T-helper 9 cell (primary cell): ENCODE measurements at regions not wholly inside any gene's neighbourhood (a gene's known extent, or its start where the extent isn't known, plus 50 kb on each side); places are given as distances from the start of the nearest gene placed in this dataset.

ENCODE experiments used
- DNase-seq: peaks from one replicate; pipeline ENCODE4 v3.0.0-alpha.2; 2020

GRCh38 chr10:88209837-88210561, 346.6 kb downstream of the PTEN start:
- DNase-seq, result no peak

DNA sequence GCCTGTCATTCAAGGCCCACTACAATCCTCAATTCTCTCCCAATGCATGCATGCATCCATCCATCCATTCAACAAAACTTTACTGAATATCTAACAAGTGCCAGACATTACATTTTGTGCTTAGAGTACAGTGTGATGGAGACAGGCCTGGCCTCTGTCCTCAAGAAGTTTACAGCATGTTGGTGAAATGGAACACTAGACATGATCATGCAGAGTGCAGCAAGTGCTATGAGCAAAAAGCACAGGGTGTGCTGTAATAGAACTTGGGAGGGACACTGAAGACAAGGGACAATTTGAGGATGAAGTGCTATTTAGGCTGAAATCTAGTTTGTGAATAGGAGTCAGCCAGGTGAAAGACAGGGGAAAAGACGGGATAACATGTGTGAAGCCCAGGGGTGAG, 347.8 kb downstream of the PTEN start:
- DNase-seq, result no peak

DNA sequence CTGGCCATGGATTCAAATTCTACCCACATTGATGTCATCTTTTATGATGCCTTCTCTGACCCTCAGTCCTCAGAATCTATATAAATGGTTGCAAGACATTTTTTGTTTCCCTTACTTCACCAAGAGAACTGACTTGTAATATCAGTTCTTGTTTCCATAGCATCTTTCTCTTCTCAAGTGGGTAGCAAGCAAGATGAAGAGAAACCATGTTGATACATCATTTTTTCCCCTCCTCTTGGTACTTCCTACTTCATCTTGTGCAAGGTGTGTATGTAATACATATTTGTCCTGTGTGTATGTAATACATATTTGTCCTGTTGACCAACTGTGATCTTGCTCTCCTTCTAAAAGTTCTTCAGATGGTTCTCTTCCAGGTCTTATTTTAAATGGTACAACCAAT, 348.6 kb downstream of the PTEN start:
- no peak for DNase-seq

DNA sequence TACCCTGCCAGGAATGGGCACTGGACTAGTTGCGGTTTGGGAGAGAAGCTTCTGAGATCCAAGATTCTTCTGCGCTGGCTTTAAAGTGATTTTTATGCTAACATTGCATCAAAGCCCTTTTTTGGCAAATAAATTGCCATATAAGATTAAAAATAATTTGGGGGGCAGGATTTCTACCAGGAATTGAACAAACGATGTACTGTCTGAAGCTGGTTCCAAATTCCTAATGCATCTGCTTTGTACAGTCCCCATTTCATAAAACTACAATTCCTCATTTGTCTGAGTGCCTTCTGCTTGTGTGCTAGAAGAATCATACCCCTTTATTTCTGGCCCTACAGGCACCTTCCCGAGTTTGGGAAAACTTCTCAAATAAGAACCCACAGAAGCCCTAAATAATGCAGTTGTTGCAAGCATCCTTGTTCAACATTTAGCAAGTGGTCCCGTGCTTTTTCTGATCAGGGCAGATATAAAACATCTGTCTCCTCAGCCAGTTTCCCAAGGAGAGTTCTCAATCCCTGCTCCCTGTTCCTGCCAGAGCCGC, 349.7 kb downstream of the PTEN start:
- DNase-seq, result no peak

DNA sequence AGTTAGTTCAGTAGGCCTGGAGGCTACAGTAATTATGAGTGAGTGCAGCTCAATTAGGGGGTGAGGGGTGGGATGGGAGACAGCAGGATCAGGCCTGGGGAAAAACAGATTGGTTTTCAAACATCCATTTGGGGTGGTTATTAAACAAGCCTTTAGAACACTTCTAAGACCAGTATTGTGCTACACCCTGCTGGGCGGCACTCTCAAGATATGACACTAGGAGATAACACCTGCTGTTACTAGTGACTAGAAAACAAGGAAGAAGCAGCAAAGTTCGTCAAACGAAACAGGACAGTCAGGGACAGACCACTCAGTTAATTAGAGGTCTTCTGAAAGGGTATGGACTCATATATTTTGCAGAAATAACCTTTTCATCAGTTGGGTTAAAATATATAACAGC, 353.6 kb downstream of the PTEN start:
- no peak for DNase-seq

DNA sequence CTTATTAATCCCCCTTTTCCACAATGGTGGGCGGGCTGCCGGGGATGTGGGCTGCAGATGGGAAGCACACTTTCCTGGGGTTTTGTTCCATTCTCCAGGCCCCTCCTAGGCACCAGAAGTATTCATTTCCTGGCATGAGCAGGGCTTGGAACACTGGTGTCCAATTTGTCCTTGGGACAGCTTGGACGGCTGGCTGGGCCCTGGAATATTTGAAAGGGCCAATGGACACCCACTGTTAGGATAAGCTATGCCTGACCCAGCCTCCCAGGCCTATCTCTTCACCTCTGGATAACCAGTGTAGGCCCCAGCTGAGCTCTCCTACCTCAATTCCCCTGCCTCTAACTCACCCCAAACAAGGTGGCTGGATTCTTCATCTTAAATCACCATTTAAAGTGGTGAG, 354.9 kb downstream of the PTEN start:
- no peak for DNase-seq

- no peak for DNase-seq
Observed at GRCh38 chr10:88219753-88220152, 356.3 kb downstream of the PTEN start.

DNA sequence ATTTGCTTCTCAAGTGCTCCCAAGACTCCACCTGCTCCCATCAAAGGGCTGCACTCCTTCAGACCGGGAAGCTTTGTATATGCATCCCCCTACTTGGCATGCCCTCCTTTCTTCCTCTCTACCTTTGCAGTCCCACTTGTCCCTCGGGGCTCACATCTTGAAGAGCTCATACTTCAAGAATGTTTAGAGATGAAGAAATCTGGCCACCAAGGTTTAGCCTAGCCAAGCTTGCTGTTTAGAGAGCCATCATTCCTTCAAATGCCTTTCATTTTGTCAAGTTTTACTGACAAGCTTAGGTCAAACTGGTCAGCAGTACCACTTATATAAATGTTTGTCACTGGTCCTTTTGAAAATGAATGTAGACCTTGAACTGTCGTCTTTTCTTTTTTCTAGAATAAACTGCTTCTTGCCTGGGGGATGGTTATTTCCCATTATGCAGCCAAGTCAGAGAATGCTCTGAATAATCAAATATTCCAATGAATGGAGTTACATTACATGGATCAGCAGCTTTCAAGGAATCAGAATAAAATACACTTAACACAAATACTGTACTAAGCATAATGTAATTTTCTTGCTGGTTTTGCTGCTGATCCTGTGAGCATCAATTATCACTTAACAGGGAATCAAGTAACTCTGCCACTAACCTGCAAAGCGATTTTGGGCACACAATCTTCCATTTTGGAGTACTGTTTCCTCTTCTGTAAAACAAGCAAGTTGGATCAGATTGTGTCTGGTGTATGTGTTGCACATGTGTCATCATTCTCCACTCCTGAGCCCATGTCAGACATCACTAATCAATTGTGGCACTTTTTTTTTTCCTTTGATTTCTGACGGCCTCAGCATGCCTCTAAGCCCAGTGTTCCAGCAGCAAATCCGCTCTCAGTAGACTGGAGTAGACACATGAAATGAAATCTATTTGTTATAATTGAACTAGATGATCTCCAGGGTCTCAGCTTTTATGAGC, 357.9 kb downstream of the PTEN start:
- DNase-seq, result no peak

DNA sequence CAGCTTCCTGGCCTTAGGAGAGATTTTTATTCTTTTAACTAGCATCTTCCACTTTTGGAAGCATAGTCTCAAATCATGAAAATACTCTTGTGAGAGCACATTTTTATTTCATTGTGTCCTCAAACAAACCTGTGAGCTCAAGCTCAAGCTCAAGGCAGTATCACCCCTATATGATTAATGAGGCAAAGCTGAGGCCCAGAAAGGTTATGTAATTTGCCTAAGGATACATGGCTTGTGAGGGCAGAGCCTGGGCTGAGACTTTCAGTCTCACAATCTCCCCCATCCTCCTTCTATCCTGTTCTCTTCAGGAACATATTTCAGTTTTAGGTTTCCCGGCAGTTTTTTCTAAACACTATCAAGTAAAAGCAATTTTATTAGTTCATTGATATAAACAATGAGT, 359.5 kb downstream of the PTEN start:
- no peak for DNase-seq
